B cell (primary cell): ENCODE measurements at regions not wholly inside any gene's neighbourhood (a gene's known extent, or its start where the extent isn't known, plus 50 kb on each side); places are given as distances from the start of the nearest gene placed in this dataset.

ENCODE experiments used
- ATAC-seq: fragments of 200-7000 bp; cut with Tn5 transposase; one replicate; pipeline ENCODE4 v1.10.0; 2021; ENCODE audit warnings: low read depth, mild to moderate bottlenecking, moderate number of reproducible peaks, moderate library complexity
- CTCF ChIA-PET: fragments of 350-600 bp; sonication (Branson Sonifier 250); formaldehyde crosslinking; loops from one replicate; lab custom pipeline; 2021; ENCODE audit warnings: antibody characterized with exemption, inconsistent platforms; lab: Charles Lee
- POLR2A ChIA-PET: fragments of 350-600 bp; sonication (Branson Sonifier 250); formaldehyde crosslinking; loops from one replicate; lab custom pipeline; 2021; ENCODE audit warnings: antibody characterized with exemption; lab: Charles Lee
- DNase-seq: peaks from one replicate; pipeline ENCODE4 v3.0.0; 2013
- H2AFZ ChIP-seq: 2 replicates; pipeline ENCODE4 v1.6.1; 2012; ENCODE audit warnings: mild to moderate bottlenecking, low read depth, low read length; ENCODE audit not compliant: insufficient read depth, poor library complexity, severe bottlenecking
- H3K27ac ChIP-seq, 2 donors: 1 replicate in 1 of 2; 2 replicates in 1 of 2; pipeline ENCODE4 v1.5.1; 2012 to 2013; ENCODE audit warnings: low read length in 2 of 2, mild to moderate bottlenecking in 2 of 2, moderate library complexity in 1 of 2
- H3K27me3 ChIP-seq, 4 experiments: fragments of 200-600 bp in 1 of 4; sonication (generic) in 1 of 4; replicated peaks in 1 of 4; 1 replicate in 2 of 4; 2 replicates in 2 of 4; pipeline versions ENCODE4 v1.6.1 to v1.7.0; 2013 to 2016; ENCODE audit warnings: low read length in 3 of 4, mild to moderate bottlenecking in 2 of 4, mixed read lengths in 1 of 4, moderate library complexity in 1 of 4; ENCODE audit not compliant: insufficient read depth in 4 of 4, control insufficient read depth in 3 of 4; ENCODE audit errors: control extremely low read depth in 1 of 4
- H3K36me3 ChIP-seq, 2 experiments: replicated peaks in 1 of 2; 1 replicate in 1 of 2; 2 replicates in 1 of 2; pipeline versions ENCODE4 v1.6.1 to v1.7.1; 2013; ENCODE audit warnings: low read length in 1 of 2; ENCODE audit not compliant: insufficient read depth in 2 of 2, control insufficient read depth in 1 of 2; ENCODE audit errors: control extremely low read depth in 1 of 2, extremely low read depth in 1 of 2
- H3K4me1 ChIP-seq, 2 donors: fragments of 200-600 bp in 1 of 2; sonication (generic) in 1 of 2; 1 replicate in 1 of 2; 2 replicates in 1 of 2; pipeline versions ENCODE4 v1.5.1 to v1.6.1; 2013 to 2017; ENCODE audit warnings: low read length in 2 of 2; ENCODE audit not compliant: control insufficient read depth in 2 of 2, insufficient read depth in 2 of 2
- H3K4me2 ChIP-seq: replicated peaks from 2 replicates; pipeline ENCODE3; 2012; ENCODE audit warnings: mild to moderate bottlenecking, low read depth, low read length; ENCODE audit not compliant: poor library complexity, severe bottlenecking
- H3K4me3 ChIP-seq, 5 experiments: fragments of 200-600 bp in 1 of 5; sonication (generic) in 1 of 5; 1 replicate in 3 of 5; 2 replicates in 2 of 5; pipeline versions ENCODE4 v1.5.1 to v1.7.0; 2011 to 2016; ENCODE audit warnings: low read length in 4 of 5, mild to moderate bottlenecking in 4 of 5, low read depth in 2 of 5, control low read depth in 1 of 5, moderate library complexity in 1 of 5; ENCODE audit not compliant: insufficient read depth in 1 of 5; ENCODE audit errors: control extremely low read depth in 1 of 5, extremely low read depth in 1 of 5
- H3K79me2 ChIP-seq: fragments of 200-600 bp; sonication (generic); one replicate; pipeline ENCODE4 v1.6.0; 2016; ENCODE audit warnings: low read length; ENCODE audit not compliant: control insufficient read depth, insufficient read depth
- H3K9ac ChIP-seq: fragments of 200-600 bp; sonication (generic); 2 replicates; pipeline ENCODE4 v1.6.1; 2017; ENCODE audit warnings: mild to moderate bottlenecking, low read length, moderate library complexity
- H3K9me3 ChIP-seq, 3 donors: one replicate each; pipeline versions ENCODE4 v1.6.1 to v1.7.1; 2013; ENCODE audit warnings: low read length in 2 of 3; ENCODE audit not compliant: control insufficient read depth in 2 of 3, insufficient read depth in 1 of 3; ENCODE audit errors: control extremely low read depth in 1 of 3
- H4K20me1 ChIP-seq: 2 replicates; pipeline ENCODE4 v1.6.0; 2012; ENCODE audit warnings: mild to moderate bottlenecking, low read length; ENCODE audit not compliant: insufficient read depth, control insufficient read depth, poor library complexity, severe bottlenecking
- H3K27ac Mint-ChIP-seq: one replicate; pipeline ENCODE4 v1.8.0; 2021; ENCODE audit warnings: mixed read lengths
- H3K27me3 Mint-ChIP-seq: one replicate; pipeline ENCODE4 v1.8.0; 2021; ENCODE audit warnings: mixed read lengths
- H3K4me1 Mint-ChIP-seq: one replicate; pipeline ENCODE4 v1.8.0; 2021; ENCODE audit warnings: mixed read lengths
- H3K4me3 Mint-ChIP-seq: one replicate; pipeline ENCODE4 v1.8.0; 2021; ENCODE audit warnings: mixed read lengths
- H3K9me3 Mint-ChIP-seq: one replicate; pipeline ENCODE4 v1.8.0; 2022; ENCODE audit warnings: mixed read lengths; ENCODE audit not compliant: insufficient read depth
- EZH2 ChIP-seq: IDR thresholded peaks from 2 replicates; pipeline ENCODE4 v1.6.1; 2012; ENCODE audit warnings: borderline replicate concordance, low read depth, mild to moderate bottlenecking, moderate library complexity, low read length; ENCODE audit not compliant: insufficient read depth, poor library complexity, severe bottlenecking
- WGBS: methylation state at CpG from one replicate; pipeline ENCODE4 v1.1.5; 2013; ENCODE audit warnings: missing lambda C conversion rate; ENCODE audit not compliant: insufficient coverage; 5-methylcytosine and 5-hydroxymethylcytosine counted together
- intact Hi-C: fragments of 100-400 bp; cut with micrococcal nuclease; formaldehyde crosslinking; loops from one replicate; pipeline ENCODE4 v1.10.0; 2022
- TF ChIP-seq, protein P1 (sequence below): fragments of 200-600 bp; IDR thresholded peaks from one replicate; pipeline ENCODE4 v1.8.0; 2022; ENCODE audit warnings: antibody characterized with exemption, mild to moderate bottlenecking

DNA sequence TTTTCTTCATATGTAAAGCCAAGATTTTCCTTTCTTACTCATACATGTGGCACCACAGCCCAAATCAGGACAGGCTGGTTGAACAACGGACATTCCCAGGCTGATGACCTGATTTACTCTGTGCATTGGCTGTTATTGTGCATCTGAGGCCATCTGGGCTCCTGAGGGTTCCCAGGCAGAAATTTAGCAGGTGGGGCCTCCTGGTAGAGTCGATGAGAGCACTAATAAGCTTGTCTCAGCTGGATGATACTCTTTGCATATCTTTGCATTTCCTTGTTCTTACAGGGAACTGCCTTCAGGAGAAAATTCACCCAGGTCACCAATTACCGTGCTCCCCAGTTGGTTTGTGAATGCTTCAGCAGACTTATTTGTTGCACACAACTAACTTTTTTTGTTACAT lies 605.1 kb downstream of the ELAVL2 start:
- ATAC-seq: no peak
- Histone ChIP-seq H3K9me3 (peaks cover 0 to 6% (median 0%) of the 10 kb centered on the region in 3 donors), H2AFZ (no peak overlapping the region), H3K4me2 (no peak overlapping the region), H4K20me1 (no peaks in the 10 kb centered on the region), H3K9ac (no peak overlapping the region), H3K27me3 (no peaks in the 10 kb centered on the region), H3K36me3 (no peaks in the 10 kb centered on the region), H3K4me3 (no peak overlapping the region), H3K27ac (no peak overlapping the region), H3K4me1 (no peaks in the 10 kb centered on the region), H3K79me2 (no peaks in the 10 kb centered on the region)
- WGBS: 85% methylated on average over 2 of the region's 3 CpGs
- H3K4me1 Mint-ChIP-seq: no peaks in the 10 kb centered on the region
- ChIA-PET CTCF (no interaction called here), POLR2A (no interaction called here)
- intact Hi-C loops: no loop called here
- H3K9me3 Mint-ChIP-seq: peaks cover 6% of the 10 kb centered on the region
- no peak overlapping the region for H3K27ac Mint-ChIP-seq
- no peak for TF ChIP-seq EZH2
- TF ChIP-seq, protein P1, sequence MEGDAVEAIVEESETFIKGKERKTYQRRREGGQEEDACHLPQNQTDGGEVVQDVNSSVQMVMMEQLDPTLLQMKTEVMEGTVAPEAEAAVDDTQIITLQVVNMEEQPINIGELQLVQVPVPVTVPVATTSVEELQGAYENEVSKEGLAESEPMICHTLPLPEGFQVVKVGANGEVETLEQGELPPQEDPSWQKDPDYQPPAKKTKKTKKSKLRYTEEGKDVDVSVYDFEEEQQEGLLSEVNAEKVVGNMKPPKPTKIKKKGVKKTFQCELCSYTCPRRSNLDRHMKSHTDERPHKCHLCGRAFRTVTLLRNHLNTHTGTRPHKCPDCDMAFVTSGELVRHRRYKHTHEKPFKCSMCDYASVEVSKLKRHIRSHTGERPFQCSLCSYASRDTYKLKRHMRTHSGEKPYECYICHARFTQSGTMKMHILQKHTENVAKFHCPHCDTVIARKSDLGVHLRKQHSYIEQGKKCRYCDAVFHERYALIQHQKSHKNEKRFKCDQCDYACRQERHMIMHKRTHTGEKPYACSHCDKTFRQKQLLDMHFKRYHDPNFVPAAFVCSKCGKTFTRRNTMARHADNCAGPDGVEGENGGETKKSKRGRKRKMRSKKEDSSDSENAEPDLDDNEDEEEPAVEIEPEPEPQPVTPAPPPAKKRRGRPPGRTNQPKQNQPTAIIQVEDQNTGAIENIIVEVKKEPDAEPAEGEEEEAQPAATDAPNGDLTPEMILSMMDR: no peak
- DNase-seq: no peak
- no peaks in the 10 kb centered on the region for H3K27me3 Mint-ChIP-seq
- H3K4me3 Mint-ChIP-seq: no peak overlapping the region

DNA sequence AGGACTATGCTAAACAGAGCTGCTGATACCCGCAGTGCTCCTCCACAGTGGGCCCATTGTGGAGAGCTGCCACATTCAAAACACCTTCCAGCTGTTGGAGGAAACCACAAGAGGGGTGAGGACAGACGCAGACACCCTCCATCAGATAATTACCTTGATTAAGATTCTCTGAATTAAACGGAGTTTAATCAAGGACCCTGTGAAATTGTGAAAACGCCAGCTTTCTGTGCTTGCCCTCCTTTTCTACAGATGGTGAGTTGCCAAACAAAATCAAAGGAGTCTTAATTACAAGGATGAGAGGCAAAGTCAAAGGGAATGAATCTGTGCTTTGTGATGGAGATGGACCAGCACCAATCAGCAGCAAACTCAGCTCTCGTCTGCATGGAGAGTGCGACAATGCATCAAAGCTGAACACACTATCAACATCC lies 596.1 kb downstream of the ELAVL2 start:
- H3K9me3 ChIP-seq: no peaks in the 10 kb centered on the region
- no peaks in the 10 kb centered on the region for H4K20me1 ChIP-seq
- TF ChIP-seq, protein P1: no peak
- TF ChIP-seq EZH2: no peak
- H3K4me1 ChIP-seq: no peaks in the 10 kb centered on the region
- intact Hi-C loops: no loop called here
- ATAC-seq (no peak), DNase-seq (no peak)
- WGBS: 34% methylated on average over 2 of the region's 6 CpGs
- H2AFZ ChIP-seq: no peak overlapping the region
- POLR2A ChIA-PET: no interaction called here
- H3K27me3 ChIP-seq: no peaks in the 10 kb centered on the region
- H3K79me2 ChIP-seq: no peaks in the 10 kb centered on the region
- H3K9me3 Mint-ChIP-seq: no peaks in the 10 kb centered on the region
- no peak overlapping the region for H3K4me3 Mint-ChIP-seq
- no peak overlapping the region for H3K9ac ChIP-seq
- H3K36me3 ChIP-seq: no peaks in the 10 kb centered on the region
- no peak overlapping the region for H3K27ac ChIP-seq
- H3K27me3 Mint-ChIP-seq: no peaks in the 10 kb centered on the region
- CTCF ChIA-PET: no interaction called here
- H3K4me2 ChIP-seq: no peak overlapping the region
- H3K4me3 ChIP-seq: no peak overlapping the region
- H3K4me1 Mint-ChIP-seq: no peaks in the 10 kb centered on the region
- H3K27ac Mint-ChIP-seq: no peak overlapping the region
